Osteocyte (in vitro differentiated cells): ENCODE measurements at regions not wholly inside any gene's neighbourhood (a gene's known extent, or its start where the extent isn't known, plus 50 kb on each side); places are given as distances from the start of the nearest gene placed in this dataset.

ENCODE experiments used
- DNase-seq: peaks from one replicate; pipeline ENCODE4 v3.0.0; 2021; ENCODE audit warnings: mixed read lengths; ENCODE audit not compliant: unreplicated experiment; ENCODE audit errors: extremely low spot score
- H3K27ac Mint-ChIP-seq: one replicate; pipeline ENCODE4 v1.8.0; 2021; ENCODE audit warnings: mild to moderate bottlenecking, mixed read lengths; ENCODE audit not compliant: unreplicated experiment
- H3K27me3 Mint-ChIP-seq: one replicate; pipeline ENCODE4 v1.8.0; 2021; ENCODE audit warnings: mixed read lengths; ENCODE audit not compliant: unreplicated experiment
- H3K36me3 Mint-ChIP-seq: one replicate; pipeline ENCODE4 v1.8.0; 2021; ENCODE audit warnings: mixed read lengths; ENCODE audit not compliant: unreplicated experiment
- H3K4me1 Mint-ChIP-seq: one replicate; pipeline ENCODE4 v1.8.0; 2021; ENCODE audit warnings: mixed read lengths; ENCODE audit not compliant: unreplicated experiment
- H3K4me3 Mint-ChIP-seq: one replicate; pipeline ENCODE4 v1.8.0; 2021; ENCODE audit warnings: mild to moderate bottlenecking, moderate library complexity, mixed read lengths; ENCODE audit not compliant: unreplicated experiment
- H3K9me3 Mint-ChIP-seq: one replicate; pipeline ENCODE4 v1.8.0; 2021; ENCODE audit warnings: mixed read lengths; ENCODE audit not compliant: unreplicated experiment
- CTCF ChIP-seq: fragments of 200-600 bp; sonication (generic); IDR thresholded peaks from 2 replicates; pipeline ENCODE4 v1.5.0; 2021; ENCODE audit warnings: antibody characterized with exemption, mild to moderate bottlenecking, moderate library complexity

- Mint-ChIP-seq H3K4me3 (no peak overlapping the region), H3K4me1 (peaks cover 2% of the 10 kb centered on the region), H3K36me3 (no peaks in the 10 kb centered on the region), H3K9me3 (no peaks in the 10 kb centered on the region), H3K27me3 (no peaks in the 10 kb centered on the region), H3K27ac (no peak overlapping the region)
- no peak for TF ChIP-seq CTCF
- DNase-seq, result no peak
These were observed 177.0 kb upstream of the MBNL1 start for GRCh38 chr3:152091725-152092124.

- no peaks in the 10 kb centered on the region for H3K9me3 Mint-ChIP-seq
- no peaks in the 10 kb centered on the region for H3K4me1 Mint-ChIP-seq
- no peak for TF ChIP-seq CTCF
- no peaks in the 10 kb centered on the region for H3K36me3 Mint-ChIP-seq
- no peak for DNase-seq
- H3K27ac Mint-ChIP-seq, result no peak overlapping the region
- no peak overlapping the region for H3K4me3 Mint-ChIP-seq
- no peaks in the 10 kb centered on the region for H3K27me3 Mint-ChIP-seq
These were observed 174.8 kb upstream of the MBNL1 start for GRCh38 chr3:152093901-152094300.

- no peaks in the 10 kb centered on the region for H3K9me3 Mint-ChIP-seq
- no peak overlapping the region for H3K4me3 Mint-ChIP-seq
- DNase-seq, result no peak
- no peak overlapping the region for H3K27ac Mint-ChIP-seq
- H3K27me3 Mint-ChIP-seq, result no peaks in the 10 kb centered on the region
- no peaks in the 10 kb centered on the region for H3K36me3 Mint-ChIP-seq
- no peak for TF ChIP-seq CTCF
- H3K4me1 Mint-ChIP-seq, result no peaks in the 10 kb centered on the region
These were observed 174.3 kb upstream of the MBNL1 start for GRCh38 chr3:152094406-152094805.

GRCh38 chr3:152095472-152095871 is 173.3 kb upstream of the MBNL1 start:
- Mint-ChIP-seq H3K27me3 (no peaks in the 10 kb centered on the region), H3K4me3 (no peak overlapping the region), H3K27ac (no peak overlapping the region), H3K9me3 (no peaks in the 10 kb centered on the region), H3K36me3 (no peaks in the 10 kb centered on the region), H3K4me1 (no peaks in the 10 kb centered on the region)
- TF ChIP-seq CTCF, result no peak
- no peak for DNase-seq

GRCh38 chr3:152096280-152096906 is 172.3 kb upstream of the MBNL1 start:
- no peaks in the 10 kb centered on the region for H3K9me3 Mint-ChIP-seq

More at GRCh38 chr3:152096280-152096906, 172.3 kb upstream of the MBNL1 start:
- TF ChIP-seq CTCF, result no peak
- no peak overlapping the region for H3K4me3 Mint-ChIP-seq
- H3K27ac Mint-ChIP-seq, result no peak overlapping the region
- H3K4me1 Mint-ChIP-seq, result no peaks in the 10 kb centered on the region
- no peaks in the 10 kb centered on the region for H3K27me3 Mint-ChIP-seq
- no peak for DNase-seq
- H3K36me3 Mint-ChIP-seq, result no peaks in the 10 kb centered on the region
